H1 (cell line): ENCODE measurements at regions not wholly inside any gene's neighbourhood (a gene's known extent, or its start where the extent isn't known, plus 50 kb on each side); places are given as distances from the start of the nearest gene placed in this dataset.

Source experiments
- CTCF ChIA-PET: fragments of 300-600 bp; sonication (Branson Sonifier 250); formaldehyde crosslinking; loops from one replicate; lab custom pipeline; 2021; ENCODE audit not compliant: partially characterized antibody; lab: Charles Lee
- POLR2A ChIA-PET: fragments of 300-600 bp; sonication (Branson Sonifier 250); formaldehyde crosslinking; loops from one replicate; lab custom pipeline; 2021; ENCODE audit warnings: inconsistent platforms; ENCODE audit not compliant: partially characterized antibody; lab: Charles Lee
- DNase-seq, 2 experiments: peaks; one replicate each; pipeline versions ENCODE4 v3.0.0 to v3.0.0-alpha.2; 2010 to 2022; ENCODE audit warnings: low spot score in 2 of 2, low read depth in 1 of 2, mixed read lengths in 1 of 2
- FAIRE-seq: peaks from 2 replicates; lab custom pipeline; 2011; peaks lifted over from hg19 to GRCh38; lab: Jason Lieb, UNC
- H2AFZ ChIP-seq: 2 replicates; pipeline ENCODE4 v1.8.1; 2012; ENCODE audit warnings: low read length, inconsistent platforms
- H2AK5ac ChIP-seq: 2 replicates; pipeline ENCODE4 v1.6.1; 2013; ENCODE audit warnings: low read depth, low read length
- H2BK120ac ChIP-seq: replicated peaks from 2 replicates; pipeline ENCODE3; 2013; ENCODE audit warnings: low read depth, low read length, inconsistent platforms
- H2BK12ac ChIP-seq: 2 replicates; pipeline ENCODE4 v1.6.1; 2013; ENCODE audit warnings: low read depth, low read length
- H2BK15ac ChIP-seq: 2 replicates; pipeline ENCODE4 v1.6.1; 2013; ENCODE audit warnings: low read length
- H2BK20ac ChIP-seq: 2 replicates; pipeline ENCODE4 v1.6.1; 2013; ENCODE audit warnings: low read length
- H2BK5ac ChIP-seq: 2 replicates; pipeline ENCODE4 v1.6.1; 2013; ENCODE audit warnings: low read depth, low read length
- H3K14ac ChIP-seq: 2 replicates; pipeline ENCODE4 v1.6.1; 2013; ENCODE audit warnings: inconsistent platforms; ENCODE audit not compliant: insufficient read length
- H3K18ac ChIP-seq: 2 replicates; pipeline ENCODE4 v1.6.1; 2013; ENCODE audit warnings: low read length; ENCODE audit errors: extremely low read depth
- H3K23ac ChIP-seq: 2 replicates; pipeline ENCODE4 v1.6.1; 2013; ENCODE audit warnings: inconsistent platforms; ENCODE audit not compliant: insufficient read length
- H3K23me2 ChIP-seq: 2 replicates; pipeline ENCODE4 v1.6.1; 2013; ENCODE audit warnings: low read depth, low read length
- H3K27ac ChIP-seq: 2 replicates; pipeline ENCODE4 v1.6.1; 2011; ENCODE audit warnings: low read depth, low read length, inconsistent platforms
- H3K27me3 ChIP-seq, 4 experiments: replicated peaks in 1 of 4; 1 replicate in 1 of 4; 2 replicates in 3 of 4; pipeline versions ENCODE4 v1.6.1 to v1.8.1; 2011 to 2013; ENCODE audit warnings: low read length in 3 of 4, mild to moderate bottlenecking in 3 of 4, inconsistent platforms in 2 of 4, mixed read lengths in 2 of 4, moderate library complexity in 1 of 4; ENCODE audit not compliant: control insufficient read depth in 3 of 4, insufficient read depth in 3 of 4; ENCODE audit errors: extremely low read depth in 1 of 4
- H3K36me3 ChIP-seq, 4 experiments: 2 replicates each; pipeline versions ENCODE4 v1.6.1 to v1.8.1; 2011 to 2013; ENCODE audit warnings: mild to moderate bottlenecking in 4 of 4, low read length in 3 of 4, moderate library complexity in 2 of 4, control low read depth in 1 of 4, inconsistent platforms in 1 of 4; ENCODE audit not compliant: insufficient read depth in 4 of 4, control insufficient read depth in 2 of 4
- H3K4ac ChIP-seq: replicated peaks from 2 replicates; pipeline ENCODE3; 2013; ENCODE audit warnings: low read length, low read depth, mixed read lengths, inconsistent platforms; ENCODE audit not compliant: insufficient read length
- H3K4me1 ChIP-seq, 4 experiments: replicated peaks in 1 of 4; 1 replicate in 1 of 4; 2 replicates in 3 of 4; pipeline versions ENCODE4 v1.6.1 to v1.8.1; 2011 to 2013; ENCODE audit warnings: low read length in 3 of 4, inconsistent platforms in 2 of 4, mixed read lengths in 1 of 4; ENCODE audit not compliant: insufficient read depth in 4 of 4, control insufficient read depth in 3 of 4
- H3K4me2 ChIP-seq, 2 experiments: 2 replicates each; pipeline versions ENCODE4 v1.6.1 to v1.8.1; 2011 to 2013; ENCODE audit warnings: low read depth in 2 of 2, low read length in 2 of 2, control low read depth in 1 of 2, inconsistent platforms in 1 of 2, mild to moderate bottlenecking in 1 of 2; ENCODE audit not compliant: insufficient read depth in 1 of 2
- H3K4me3 ChIP-seq, 4 experiments: fragments of 200-600, 300-600 bp in 1 of 4; sonication (generic), shearing (Covaris generic), sonication (Bioruptor Twin) in 1 of 4; 2 replicates each; pipeline versions ENCODE4 v1.5.1 to v1.8.1; 2011 to 2016; ENCODE audit warnings: low read length in 4 of 4, low read depth in 3 of 4, control low read depth in 2 of 4, inconsistent platforms in 2 of 4, mild to moderate bottlenecking in 2 of 4, mixed read lengths in 1 of 4, moderate library complexity in 1 of 4; ENCODE audit not compliant: insufficient read depth in 2 of 4; ENCODE audit errors: extremely low read depth in 1 of 4
- H3K56ac ChIP-seq: replicated peaks from 2 replicates; pipeline ENCODE3; 2013; ENCODE audit warnings: low read depth, mild to moderate bottlenecking, mixed read lengths, low read length, inconsistent platforms; ENCODE audit not compliant: insufficient read length
- H3K79me1 ChIP-seq: 2 replicates; pipeline ENCODE4 v1.6.1; 2013; ENCODE audit warnings: low read depth, low read length, control low read depth
- H3K79me2 ChIP-seq, 2 experiments: 2 replicates each; pipeline versions ENCODE4 v1.6.1 to v1.8.1; 2012 to 2013; ENCODE audit warnings: low read length in 2 of 2, mild to moderate bottlenecking in 2 of 2, inconsistent platforms in 1 of 2; ENCODE audit not compliant: insufficient read depth in 2 of 2, control insufficient read depth in 1 of 2
- H3K9ac ChIP-seq, 4 experiments: replicated peaks in 1 of 4; 1 replicate in 1 of 4; 2 replicates in 3 of 4; pipeline versions ENCODE4 v1.6.1 to v1.8.1; 2011 to 2013; ENCODE audit warnings: low read depth in 3 of 4, low read length in 3 of 4, control low read depth in 2 of 4, mild to moderate bottlenecking in 2 of 4, moderate library complexity in 2 of 4, inconsistent platforms in 1 of 4; ENCODE audit errors: extremely low read depth in 1 of 4
- H3K9me3 ChIP-seq, 2 experiments: 2 replicates each; pipeline versions ENCODE4 v1.6.1 to v1.8.1; 2012 to 2013; ENCODE audit warnings: mild to moderate bottlenecking in 2 of 2, moderate library complexity in 2 of 2, control low read depth in 1 of 2, inconsistent platforms in 1 of 2, low read depth in 1 of 2, low read length in 1 of 2, mixed read lengths in 1 of 2; ENCODE audit not compliant: insufficient read depth in 2 of 2
- H4K20me1 ChIP-seq, 2 experiments: replicated peaks in 1 of 2; 2 replicates each; pipeline versions ENCODE3 to v1.8.1; 2011 to 2013; ENCODE audit warnings: inconsistent platforms in 2 of 2, low read length in 2 of 2, mild to moderate bottlenecking in 1 of 2; ENCODE audit not compliant: insufficient read depth in 2 of 2, control insufficient read depth in 1 of 2
- H4K5ac ChIP-seq: 2 replicates; pipeline ENCODE4 v1.6.1; 2013; ENCODE audit warnings: low read length, low read depth, mixed read lengths, inconsistent platforms; ENCODE audit not compliant: insufficient read length
- H4K8ac ChIP-seq: 2 replicates; pipeline ENCODE4 v1.8.0; 2013; ENCODE audit warnings: mild to moderate bottlenecking, moderate library complexity, low read length, inconsistent platforms; ENCODE audit not compliant: insufficient read depth; ENCODE audit errors: extremely low read depth
- H4K91ac ChIP-seq: replicated peaks from 2 replicates; pipeline ENCODE3; 2013; ENCODE audit warnings: low read length, mixed read lengths, inconsistent platforms; ENCODE audit not compliant: insufficient read length
- CHD1 ChIP-seq: IDR thresholded peaks from 2 replicates; pipeline ENCODE4 v1.6.1; 2012; ENCODE audit warnings: low read depth, low read length, improper control_type of control experiment
- CHD2 ChIP-seq: IDR thresholded peaks from 2 replicates; pipeline ENCODE4 v1.6.1; 2012; ENCODE audit warnings: low read length, improper control_type of control experiment
- EZH2 ChIP-seq: fragments of 200-600 bp; sonication (generic); IDR thresholded peaks from 2 replicates; pipeline ENCODE4 v1.7.1; 2012; ENCODE audit warnings: low read depth, mild to moderate bottlenecking, moderate library complexity, low read length, inconsistent platforms; ENCODE audit not compliant: severe bottlenecking
- KDM1A ChIP-seq: fragments of 200-600, 300-600 bp; sonication (generic); IDR thresholded peaks from 2 replicates; pipeline ENCODE4 v1.7.1; 2016; ENCODE audit warnings: mild to moderate bottlenecking, low read length, borderline replicate concordance
- KDM5A ChIP-seq: fragments of 200-600 bp; IDR thresholded peaks from 2 replicates; pipeline ENCODE4 v1.7.1; 2012; ENCODE audit warnings: mild to moderate bottlenecking, low read length, inconsistent platforms, mixed read lengths
- PHF8 ChIP-seq: fragments of 200-600 bp; sonication (generic); conservative IDR thresholded peaks from 2 replicates; pipeline ENCODE4 v1.7.1; 2012; ENCODE audit warnings: low read depth, mild to moderate bottlenecking, inconsistent platforms, low read length, moderate library complexity
- POLR2AphosphoS5 ChIP-seq: IDR thresholded peaks from 2 replicates; pipeline ENCODE4 v1.6.1; 2011; ENCODE audit warnings: low read depth, low read length
- POU5F1 ChIP-seq: IDR thresholded peaks from 2 replicates; pipeline ENCODE4 v1.6.1; 2011; ENCODE audit warnings: low read depth, mild to moderate bottlenecking, low read length, moderate library complexity
- RXRA ChIP-seq: IDR thresholded peaks from 2 replicates; pipeline ENCODE4 v1.6.1; 2011; ENCODE audit warnings: low read depth, mild to moderate bottlenecking, low read length, moderate library complexity; ENCODE audit not compliant: insufficient read depth
- SP1 ChIP-seq: IDR thresholded peaks from 2 replicates; pipeline ENCODE4 v1.6.1; 2011; ENCODE audit warnings: low read depth, low read length
- SRF ChIP-seq: IDR thresholded peaks from 2 replicates; pipeline ENCODE4 v1.6.1; 2011; ENCODE audit warnings: mild to moderate bottlenecking, low read depth, low read length, moderate library complexity
- YY1 ChIP-seq: IDR thresholded peaks from 2 replicates; pipeline ENCODE4 v1.6.1; 2011; ENCODE audit warnings: low read depth, mild to moderate bottlenecking, low read length
- WGBS, 2 experiments: shearing (Covaris generic) in 1 of 2; methylation state at CpG; one replicate each; pipeline versions ENCODE4 v1.1.6 to v1.1.7; 2013 to 2015; ENCODE audit warnings: low lambda C conversion rate in 2 of 2, mixed read lengths in 2 of 2, inconsistent platforms in 1 of 2, low coverage in 1 of 2, missing lambda C conversion rate in 1 of 2; ENCODE audit not compliant: insufficient replicate concordance in 2 of 2, insufficient coverage in 1 of 2, insufficient read length in 1 of 2; ENCODE audit errors: extremely low coverage in 1 of 2, missing lambda C conversion rate in 1 of 2; 5-methylcytosine and 5-hydroxymethylcytosine counted together
- TF ChIP-seq, protein P1 (sequence below): IDR thresholded peaks from 2 replicates; pipeline ENCODE4 v1.6.1; 2011; ENCODE audit warnings: low read length, improper control_type of control experiment

DNA sequence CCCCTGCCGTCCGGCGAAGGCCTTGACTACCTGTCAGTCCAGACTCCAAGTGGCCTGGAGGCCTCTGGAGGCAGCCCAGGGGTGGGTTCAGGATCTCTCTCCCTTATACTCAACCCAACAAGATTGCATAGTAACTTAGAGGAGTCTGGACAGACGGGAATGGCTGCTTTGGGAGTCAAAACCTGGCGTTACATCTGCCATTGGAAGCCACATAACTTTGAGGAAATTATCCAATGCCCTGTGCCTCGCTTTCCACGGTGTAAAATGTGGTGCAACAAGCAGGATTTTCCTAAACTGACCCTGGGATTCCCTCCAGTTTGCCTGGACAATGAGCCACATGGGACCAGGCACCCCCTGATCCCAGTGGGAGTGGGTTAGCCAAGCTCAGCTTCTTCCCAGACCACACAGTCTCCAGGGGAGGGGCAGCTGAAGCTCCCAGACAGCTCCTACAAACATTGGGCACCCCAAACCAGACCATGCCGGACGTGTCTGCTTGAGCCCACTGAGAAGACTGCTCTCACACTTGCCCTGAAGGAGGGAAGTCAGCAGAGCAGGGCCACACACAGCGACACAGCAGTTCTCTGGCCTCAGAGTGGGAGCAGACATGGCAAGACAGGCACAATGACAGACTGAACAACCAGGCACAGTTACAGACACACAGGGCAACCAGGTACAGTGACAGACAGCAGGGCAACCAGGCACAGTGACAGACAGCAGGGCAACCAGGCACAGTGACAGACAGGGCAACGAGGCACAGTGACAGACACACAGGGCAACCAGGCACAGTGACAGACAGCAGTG is 65.6 kb upstream of the RAB6C start:
- Histone ChIP-seq H3K56ac (no peak overlapping the region), H3K18ac (no peak overlapping the region), H3K36me3 (no peaks in the 10 kb centered on the region), H4K8ac (no peak overlapping the region), H2BK15ac (0 out of 2 replicates have a peak overlapping the region, but pooled peaks have one; percentile 92), H3K27ac (no peak overlapping the region), H3K79me1 (no peaks in the 10 kb centered on the region), H2BK5ac (no peak overlapping the region), H3K27me3 (no peaks in the 10 kb centered on the region), H2AFZ (no peak overlapping the region), H2BK12ac (0 out of 2 replicates have a peak overlapping the region, but pooled peaks have one; percentile 60), H3K14ac (no peak overlapping the region), H3K9ac (no peak overlapping the region), H4K5ac (no peak overlapping the region), H2BK120ac (no peak overlapping the region), H2AK5ac (0 out of 2 replicates have a peak overlapping the region, but pooled peaks have one; percentile 53), H3K4me3 (no peak overlapping the region), H3K4me1 (peaks cover 0 to 3% (median 2%) of the 10 kb centered on the region in 4 experiments; a peak in 2 of 7 replicates), H3K9me3 (no peaks in the 10 kb centered on the region), H2BK20ac (no peak overlapping the region), H3K23me2 (no peaks in the 10 kb centered on the region), H3K79me2 (no peaks in the 10 kb centered on the region), H3K23ac (no peak overlapping the region), H3K4ac (no peak overlapping the region), H3K4me2 (no peak overlapping the region), H4K91ac (no peak overlapping the region), H4K20me1 (peaks cover 0 to 5% of the 10 kb centered on the region in 2 experiments)
- ChIA-PET CTCF (no interaction called here), POLR2A (no interaction called here)
- WGBS, 2 experiments = 95% methylated on average over 10 of the region's 11 CpGs; no CpG with 5 or more reads in 1 of the 2 experiments
- DNase-seq = peak in 1 of 2 experiments; percentile 39
- FAIRE-seq = no peak
- no peak for TF ChIP-seq SRF
- TF ChIP-seq KDM5A = no peak
- TF ChIP-seq CHD2 = no peak
- TF ChIP-seq CHD1 = no peak
- no peak for TF ChIP-seq KDM1A
- TF ChIP-seq YY1 = no peak
- no peak for TF ChIP-seq POLR2AphosphoS5
- TF ChIP-seq SP1 = no peak
- TF ChIP-seq, protein P1, sequence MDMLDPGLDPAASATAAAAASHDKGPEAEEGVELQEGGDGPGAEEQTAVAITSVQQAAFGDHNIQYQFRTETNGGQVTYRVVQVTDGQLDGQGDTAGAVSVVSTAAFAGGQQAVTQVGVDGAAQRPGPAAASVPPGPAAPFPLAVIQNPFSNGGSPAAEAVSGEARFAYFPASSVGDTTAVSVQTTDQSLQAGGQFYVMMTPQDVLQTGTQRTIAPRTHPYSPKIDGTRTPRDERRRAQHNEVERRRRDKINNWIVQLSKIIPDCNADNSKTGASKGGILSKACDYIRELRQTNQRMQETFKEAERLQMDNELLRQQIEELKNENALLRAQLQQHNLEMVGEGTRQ = no peak
- TF ChIP-seq PHF8 = no peak
- TF ChIP-seq EZH2 = no peak
- no peak for TF ChIP-seq POU5F1
- TF ChIP-seq RXRA = no peak
